Stimulated activated CD8-positive, alpha-beta memory T cell treated with anti-CD3 and anti-CD28 coated beads, Interleukin-4, amount 100 ng/mL, for 24 hours (primary cell): ENCODE measurements at regions not wholly inside any gene's neighbourhood (a gene's known extent, or its start where the extent isn't known, plus 50 kb on each side); places are given as distances from the start of the nearest gene placed in this dataset.

Experiments
- DNase-seq: peaks from one replicate; pipeline ENCODE4 v3.0.0-alpha.2; 2020; ENCODE audit warnings: low read depth

- DNase-seq = no peak
Measured at GRCh38 chr13:76086729-76087128, 450.6 kb downstream of the LMO7 start.

- DNase-seq = no peak
Measured at GRCh38 chr13:76067850-76068249, 431.7 kb downstream of the LMO7 start.

GRCh38 chr13:76053181-76053580, 417.1 kb downstream of the LMO7 start:
- DNase-seq = no peak

- no peak for DNase-seq
Measured at GRCh38 chr13:76049376-76049746, 413.2 kb downstream of the LMO7 start.

GRCh38 chr13:76048675-76049375, 412.7 kb downstream of the LMO7 start:
- no peak for DNase-seq

GRCh38 chr13:76048131-76048530, 412.0 kb downstream of the LMO7 start:
- DNase-seq = no peak

- DNase-seq = no peak
Measured at GRCh38 chr13:76043874-76044273, 407.7 kb downstream of the LMO7 start.

- no peak for DNase-seq
Measured at GRCh38 chr13:76038920-76039716, 403.0 kb downstream of the LMO7 start.

GRCh38 chr13:76036176-76036575, 400.0 kb downstream of the LMO7 start:
- DNase-seq = no peak

GRCh38 chr13:76035711-76036110, 399.6 kb downstream of the LMO7 start:
- no peak for DNase-seq

- DNase-seq = no peak
Measured at GRCh38 chr13:76029706-76030105, 393.6 kb downstream of the LMO7 start.

GRCh38 chr13:76029088-76029487, 393.0 kb downstream of the LMO7 start:
- DNase-seq = no peak

- DNase-seq = no peak
Measured at GRCh38 chr13:76027131-76027530, 391.0 kb downstream of the LMO7 start.

- DNase-seq = no peak
Measured at GRCh38 chr13:76025392-76025791, 389.3 kb downstream of the LMO7 start.

- no peak for DNase-seq
Measured at GRCh38 chr13:76024151-76024550, 388.0 kb downstream of the LMO7 start.

GRCh38 chr13:76023652-76024051, 387.5 kb downstream of the LMO7 start:
- no peak for DNase-seq

- DNase-seq = no peak
Measured at GRCh38 chr13:76020421-76020955, 384.4 kb downstream of the LMO7 start.

- no peak for DNase-seq
Measured at GRCh38 chr13:76019421-76020044, 383.4 kb downstream of the LMO7 start.

- DNase-seq = no peak
Measured at GRCh38 chr13:76017861-76018556, 381.9 kb downstream of the LMO7 start.

- DNase-seq = no peak
Measured at GRCh38 chr13:76016799-76017400, 380.8 kb downstream of the LMO7 start.

GRCh38 chr13:76014406-76015318, 378.5 kb downstream of the LMO7 start:
- DNase-seq = no peak
